ENCODE measurements at regions not wholly inside any gene's neighbourhood (a gene's known extent, or its start where the extent isn't known, plus 50 kb on each side); places are given as distances from the start of the nearest gene placed in this dataset.

GRCh38 chr15:94141802-94142201 lies 89.6 kb upstream of the MCTP2 start:
- no peaks in the 10 kb centered on the region for H3K4me1 ChIP-seq (ENCODE audit: control insufficient read depth, insufficient read depth, low read length)
- peaks cover 4% of the 10 kb centered on the region for H3K27me3 ChIP-seq (ENCODE audit: control insufficient read depth, insufficient read depth, low read length, poor library complexity, severe bottlenecking)
- H3K9me3 ChIP-seq (ENCODE audit: control insufficient read depth, low read length): no peaks in the 10 kb centered on the region
- Mint-ChIP-seq H3K27ac (no peak overlapping the region), H3K4me3 (no peak overlapping the region), H3K36me3 (ENCODE audit: low read depth) (no peaks in the 10 kb centered on the region), H3K9me3 (peaks cover 8% of the 10 kb centered on the region), H3K27me3 (ENCODE audit: insufficient read depth) (peaks cover 6% of the 10 kb centered on the region), H3K4me1 (no peaks in the 10 kb centered on the region)
- H3K36me3 ChIP-seq (ENCODE audit: control insufficient read depth, insufficient read depth, low read length): no peaks in the 10 kb centered on the region
- WGBS, 2 experiments (ENCODE audit: insufficient coverage in 1 of 2, insufficient read length in 1 of 2): 90 to 98% methylated on average over 1 to 2 of the region's 2 CpGs
- H3K27ac ChIP-seq (ENCODE audit: low read depth, low read length): no peak overlapping the region
- H3K4me3 ChIP-seq (ENCODE audit: low read length): no peak overlapping the region
- no peak for DNase-seq
- H3K9ac ChIP-seq (ENCODE audit: extremely low read depth, low read length, poor library complexity, severe bottlenecking): no peak overlapping the region
- no peak for TF ChIP-seq CTCF (conservative IDR thresholded peaks at IDR 0.05)

GRCh38 chr15:94135486-94136147 lies 95.7 kb upstream of the MCTP2 start:
- Histone ChIP-seq H3K27ac (ENCODE audit: low read depth, low read length) (no peak overlapping the region), H3K9me3 (ENCODE audit: control insufficient read depth, low read length) (peaks cover 9% of the 10 kb centered on the region), H3K4me1 (ENCODE audit: control insufficient read depth, insufficient read depth, low read length) (no peaks in the 10 kb centered on the region), H3K36me3 (ENCODE audit: control insufficient read depth, insufficient read depth, low read length) (no peaks in the 10 kb centered on the region), H3K27me3 (ENCODE audit: control insufficient read depth, insufficient read depth, low read length, poor library complexity, severe bottlenecking) (peaks cover 4% of the 10 kb centered on the region), H3K9ac (ENCODE audit: extremely low read depth, low read length, poor library complexity, severe bottlenecking) (no peak overlapping the region), H3K4me3 (ENCODE audit: low read length) (no peak overlapping the region)
- Mint-ChIP-seq H3K36me3 (ENCODE audit: low read depth) (no peaks in the 10 kb centered on the region), H3K27me3 (ENCODE audit: insufficient read depth) (peaks cover 6% of the 10 kb centered on the region), H3K4me3 (no peak overlapping the region), H3K4me1 (no peaks in the 10 kb centered on the region), H3K9me3 (no peaks in the 10 kb centered on the region), H3K27ac (no peak overlapping the region)
- WGBS, 2 experiments (ENCODE audit: insufficient coverage in 1 of 2, insufficient read length in 1 of 2): 86 to 94% methylated on average over 1 of the region's 1 CpG
- peak; percentile 50 for TF ChIP-seq CTCF (conservative IDR thresholded peaks at IDR 0.05)
- DNase-seq: no peak

DNA sequence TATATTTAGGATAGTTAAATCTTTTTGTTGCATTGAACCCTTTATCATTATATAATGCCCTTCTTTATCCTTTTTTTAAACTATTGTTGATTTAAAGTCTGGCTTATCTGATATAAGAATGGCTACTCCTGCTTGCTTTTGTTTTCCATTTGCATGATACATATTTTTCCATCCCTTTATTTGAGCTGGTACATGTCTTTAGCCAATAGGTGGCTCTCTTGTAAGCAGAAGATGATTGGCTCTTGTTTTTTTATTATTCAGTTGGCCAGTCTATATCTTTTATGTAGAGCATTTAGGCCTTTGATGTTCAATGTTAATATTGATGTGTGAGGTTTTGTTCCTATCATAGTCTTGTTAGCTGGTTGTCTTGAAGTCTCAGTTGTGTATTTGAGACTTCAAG lies 99.5 kb upstream of the MCTP2 start:
- no peak overlapping the region for H3K4me3 ChIP-seq (ENCODE audit: low read length)
- H3K9ac ChIP-seq (ENCODE audit: extremely low read depth, low read length, poor library complexity, severe bottlenecking): no peak overlapping the region
- no peak for TF ChIP-seq CTCF (conservative IDR thresholded peaks at IDR 0.05)
- no peaks in the 10 kb centered on the region for H3K36me3 ChIP-seq (ENCODE audit: control insufficient read depth, insufficient read depth, low read length)
- no peaks in the 10 kb centered on the region for H3K27me3 ChIP-seq (ENCODE audit: control insufficient read depth, insufficient read depth, low read length, poor library complexity, severe bottlenecking)
- peaks cover 9% of the 10 kb centered on the region for H3K9me3 ChIP-seq (ENCODE audit: control insufficient read depth, low read length)
- H3K27ac Mint-ChIP-seq: no peak overlapping the region
- no peak overlapping the region for H3K4me3 Mint-ChIP-seq
- peaks cover 6% of the 10 kb centered on the region for H3K4me1 Mint-ChIP-seq
- peaks cover 3% of the 10 kb centered on the region for H3K9me3 Mint-ChIP-seq
- no peak for DNase-seq
- peaks cover 2% of the 10 kb centered on the region for H3K4me1 ChIP-seq (ENCODE audit: control insufficient read depth, insufficient read depth, low read length)
- no peak overlapping the region for H3K27ac ChIP-seq (ENCODE audit: low read depth, low read length)
- no peaks in the 10 kb centered on the region for H3K36me3 Mint-ChIP-seq (ENCODE audit: low read depth)
- no peaks in the 10 kb centered on the region for H3K27me3 Mint-ChIP-seq (ENCODE audit: insufficient read depth)

Data from endodermal cell (in vitro differentiated cells).